ENCODE measurements at regions not wholly inside any gene's neighbourhood (a gene's known extent, or its start where the extent isn't known, plus 50 kb on each side); places are given as distances from the start of the nearest gene placed in this dataset.

DNA sequence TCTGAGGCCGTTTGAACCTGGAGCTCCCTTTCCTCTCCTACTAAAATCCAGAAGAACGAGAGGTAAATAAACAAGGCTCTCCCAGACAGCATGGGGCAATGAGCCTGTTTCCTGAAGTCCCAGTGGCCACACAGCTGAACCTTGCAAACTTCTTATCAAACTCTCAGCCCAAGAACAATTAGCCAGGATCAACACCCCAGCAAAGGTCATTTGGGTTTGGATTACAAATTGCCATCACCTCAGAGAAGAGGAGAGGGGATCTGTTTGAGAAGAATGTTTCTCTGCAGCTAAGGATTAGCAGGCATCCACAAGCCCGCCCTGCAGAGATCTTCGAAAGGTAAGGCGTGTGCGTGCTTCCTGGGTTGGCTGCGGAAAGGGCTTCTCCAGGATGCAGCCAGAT is 201.9 kb upstream of the SOX1 start:
- TF ChIP-seq EP300 (IDR thresholded peaks at IDR 0.05): no peak
- TF ChIP-seq, protein P1, sequence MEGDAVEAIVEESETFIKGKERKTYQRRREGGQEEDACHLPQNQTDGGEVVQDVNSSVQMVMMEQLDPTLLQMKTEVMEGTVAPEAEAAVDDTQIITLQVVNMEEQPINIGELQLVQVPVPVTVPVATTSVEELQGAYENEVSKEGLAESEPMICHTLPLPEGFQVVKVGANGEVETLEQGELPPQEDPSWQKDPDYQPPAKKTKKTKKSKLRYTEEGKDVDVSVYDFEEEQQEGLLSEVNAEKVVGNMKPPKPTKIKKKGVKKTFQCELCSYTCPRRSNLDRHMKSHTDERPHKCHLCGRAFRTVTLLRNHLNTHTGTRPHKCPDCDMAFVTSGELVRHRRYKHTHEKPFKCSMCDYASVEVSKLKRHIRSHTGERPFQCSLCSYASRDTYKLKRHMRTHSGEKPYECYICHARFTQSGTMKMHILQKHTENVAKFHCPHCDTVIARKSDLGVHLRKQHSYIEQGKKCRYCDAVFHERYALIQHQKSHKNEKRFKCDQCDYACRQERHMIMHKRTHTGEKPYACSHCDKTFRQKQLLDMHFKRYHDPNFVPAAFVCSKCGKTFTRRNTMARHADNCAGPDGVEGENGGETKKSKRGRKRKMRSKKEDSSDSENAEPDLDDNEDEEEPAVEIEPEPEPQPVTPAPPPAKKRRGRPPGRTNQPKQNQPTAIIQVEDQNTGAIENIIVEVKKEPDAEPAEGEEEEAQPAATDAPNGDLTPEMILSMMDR (IDR thresholded peaks at IDR 0.05): no peak

All from gastroesophageal sphincter (tissue), 3 donors.